ENCODE measurements at regions not wholly inside any gene's neighbourhood (a gene's known extent, or its start where the extent isn't known, plus 50 kb on each side); places are given as distances from the start of the nearest gene placed in this dataset.

DNA sequence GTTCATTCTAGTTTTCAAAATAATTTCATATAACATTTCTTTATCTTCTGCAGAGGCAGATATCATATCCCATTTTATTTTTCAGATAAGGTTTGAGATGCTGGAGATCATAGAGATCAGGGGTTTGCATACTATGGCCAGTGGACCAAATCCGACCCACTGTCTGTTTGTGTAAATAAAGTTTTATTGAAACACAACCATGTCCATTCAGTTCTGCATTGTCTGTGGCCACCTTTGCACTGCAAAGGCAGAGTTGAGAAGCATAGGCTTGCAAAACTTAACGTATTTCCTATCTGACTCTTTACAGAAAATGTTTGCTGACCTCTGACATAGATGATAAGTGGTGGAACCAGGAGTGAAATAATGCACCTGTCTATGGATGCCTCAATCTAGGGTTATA is 63.9 kb upstream of the SOD3 start:
- TF ChIP-seq, protein P1, sequence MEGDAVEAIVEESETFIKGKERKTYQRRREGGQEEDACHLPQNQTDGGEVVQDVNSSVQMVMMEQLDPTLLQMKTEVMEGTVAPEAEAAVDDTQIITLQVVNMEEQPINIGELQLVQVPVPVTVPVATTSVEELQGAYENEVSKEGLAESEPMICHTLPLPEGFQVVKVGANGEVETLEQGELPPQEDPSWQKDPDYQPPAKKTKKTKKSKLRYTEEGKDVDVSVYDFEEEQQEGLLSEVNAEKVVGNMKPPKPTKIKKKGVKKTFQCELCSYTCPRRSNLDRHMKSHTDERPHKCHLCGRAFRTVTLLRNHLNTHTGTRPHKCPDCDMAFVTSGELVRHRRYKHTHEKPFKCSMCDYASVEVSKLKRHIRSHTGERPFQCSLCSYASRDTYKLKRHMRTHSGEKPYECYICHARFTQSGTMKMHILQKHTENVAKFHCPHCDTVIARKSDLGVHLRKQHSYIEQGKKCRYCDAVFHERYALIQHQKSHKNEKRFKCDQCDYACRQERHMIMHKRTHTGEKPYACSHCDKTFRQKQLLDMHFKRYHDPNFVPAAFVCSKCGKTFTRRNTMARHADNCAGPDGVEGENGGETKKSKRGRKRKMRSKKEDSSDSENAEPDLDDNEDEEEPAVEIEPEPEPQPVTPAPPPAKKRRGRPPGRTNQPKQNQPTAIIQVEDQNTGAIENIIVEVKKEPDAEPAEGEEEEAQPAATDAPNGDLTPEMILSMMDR (conservative IDR thresholded peaks at IDR 0.05), result no peak
- TF ChIP-seq EZH2 (IDR thresholded peaks at IDR 0.05; ENCODE audit: low read depth), result no peak
